SHP77 treated with DMSO at 0.1 percent for 48 hours (cell line): ENCODE measurements at regions not wholly inside any gene's neighbourhood (a gene's known extent, or its start where the extent isn't known, plus 50 kb on each side); places are given as distances from the start of the nearest gene placed in this dataset.
"Not testable (repeated sequence)": the region's sequence is repeated elsewhere in the genome, so short reads cannot be mapped to it uniquely, and the experiment has no call there.

ENCODE experiments used
- DNase-seq: peaks from one replicate; lab custom pipeline; 2025; lab: John Stamatoyannopoulos, UW

- no peak for DNase-seq
These were observed 51.2 kb upstream of the SEC16B start for GRCh38 chr1:178020968-178021640.

DNA sequence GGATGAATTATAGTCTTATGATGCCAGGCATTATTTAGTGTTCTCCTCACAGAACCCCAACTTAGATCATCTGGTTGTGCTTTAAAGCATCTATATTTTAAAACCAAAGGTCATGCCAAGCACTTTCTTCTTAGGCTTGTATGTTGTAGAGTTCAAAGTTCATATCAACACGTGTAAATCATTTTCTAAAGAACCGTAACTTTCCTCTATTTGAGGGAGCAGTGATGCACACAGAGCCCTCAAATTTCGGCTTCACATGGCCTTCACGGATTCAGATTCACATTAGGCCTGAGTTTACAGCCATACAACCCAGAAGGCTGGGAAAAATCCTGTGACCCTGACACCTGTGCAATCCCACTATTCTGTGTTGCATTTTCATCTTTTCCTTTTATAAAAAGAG is 52.1 kb upstream of the SEC16B start:
- DNase-seq: no peak

DNA sequence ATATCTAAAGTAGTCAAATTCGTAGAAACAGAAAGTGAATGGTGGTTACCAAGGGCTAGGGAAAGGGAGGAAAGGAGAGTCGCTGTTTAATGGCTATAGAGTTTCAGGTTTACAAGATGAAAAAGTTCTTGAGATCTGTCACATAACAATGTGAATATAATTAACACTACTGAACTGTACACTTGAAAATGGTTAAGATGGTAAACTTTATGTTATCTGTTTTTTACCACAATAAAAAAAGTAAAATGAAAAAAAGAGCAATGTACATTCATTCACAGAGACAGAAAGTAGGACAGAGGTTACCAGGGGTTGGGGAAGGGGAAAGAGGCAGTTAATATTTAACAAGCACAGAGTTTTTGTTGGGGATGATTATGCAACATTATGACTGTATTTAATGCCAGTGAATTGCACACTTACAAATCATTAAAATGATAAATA is 53.3 kb upstream of the SEC16B start:
- no peak for DNase-seq

GRCh38 chr1:178024504-178024903 is 54.6 kb upstream of the SEC16B start:
- DNase-seq: no peak

- DNase-seq: no peak
These were observed 55.9 kb upstream of the SEC16B start for GRCh38 chr1:178025613-178026356.

DNA sequence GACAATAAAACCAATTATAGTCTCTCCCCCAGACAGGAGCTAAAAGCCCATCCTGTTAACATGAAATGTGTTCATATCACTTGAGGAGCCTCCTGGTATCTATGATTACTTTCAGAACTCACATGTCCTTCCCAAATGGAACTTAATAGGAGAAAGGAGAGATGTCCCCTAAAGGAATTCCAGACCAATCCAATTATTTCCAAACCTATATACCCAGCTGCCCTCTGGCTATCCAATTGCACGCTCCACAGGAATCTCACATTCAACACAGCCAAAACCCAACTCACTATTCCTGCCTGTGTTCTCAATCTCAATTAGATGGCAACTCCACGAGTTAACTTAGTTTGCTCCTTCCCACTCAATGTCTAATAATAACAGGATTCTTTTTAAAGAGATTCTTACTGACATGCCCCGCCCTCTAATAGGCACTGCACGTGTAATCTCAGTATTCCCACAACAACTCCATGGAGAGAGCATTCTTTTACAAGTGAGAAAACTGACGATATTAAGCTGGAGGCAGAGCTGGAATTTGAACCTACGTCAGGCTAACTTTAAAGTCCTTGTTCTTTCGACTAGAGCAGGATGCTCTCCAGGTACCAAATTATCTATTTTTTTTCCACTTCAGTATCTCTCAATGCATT is 59.1 kb upstream of the SEC16B start:
- DNase-seq: no peak

DNA sequence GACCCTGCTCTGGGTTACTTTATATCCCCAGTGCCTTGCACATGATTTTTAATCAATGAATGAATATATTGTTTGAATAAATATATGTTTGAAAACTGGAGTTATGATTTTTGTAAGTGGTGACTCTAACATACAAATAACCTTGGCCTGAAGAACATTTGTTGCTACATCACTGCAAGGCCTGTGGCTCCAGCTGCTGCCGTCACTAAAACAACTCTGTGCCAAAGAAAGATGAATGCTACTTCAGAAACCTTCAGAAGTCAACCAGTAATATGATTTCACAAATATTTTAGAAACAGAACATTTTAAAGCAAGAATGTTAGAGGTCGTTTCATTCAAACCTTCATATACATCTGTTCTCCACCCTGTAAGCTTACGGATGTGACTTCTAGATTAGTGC is 60.6 kb upstream of the SEC16B start:
- no peak for DNase-seq

- DNase-seq: peak; percentile 68
These were observed 62.0 kb upstream of the RASAL2 start for GRCh38 chr1:178031856-178032320.

DNA sequence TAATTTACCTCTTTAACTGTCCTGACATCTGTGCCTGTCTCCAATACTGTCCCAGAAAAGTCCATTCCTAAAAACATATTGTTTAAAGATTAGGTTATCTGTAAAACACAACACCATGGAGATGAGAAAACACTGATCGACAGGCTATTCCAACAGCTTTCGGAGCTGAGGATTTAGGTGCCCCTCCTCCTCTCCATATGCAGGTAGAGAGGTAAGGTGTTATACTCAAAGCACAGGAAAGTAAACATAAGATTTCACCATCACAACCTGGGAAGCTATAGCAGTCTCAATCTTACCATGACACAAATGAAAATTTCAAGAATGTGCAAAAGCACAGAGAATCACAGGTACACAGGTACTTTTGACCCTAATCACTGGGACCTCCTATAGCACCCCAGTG is 60.9 kb upstream of the RASAL2 start:
- no peak for DNase-seq

- DNase-seq: no peak
These were observed 59.2 kb upstream of the RASAL2 start for GRCh38 chr1:178034676-178035075.

GRCh38 chr1:178036090-178036489 is 57.8 kb upstream of the RASAL2 start:
- no peak for DNase-seq

GRCh38 chr1:178037510-178038253 is 56.2 kb upstream of the RASAL2 start:
- no peak for DNase-seq

DNA sequence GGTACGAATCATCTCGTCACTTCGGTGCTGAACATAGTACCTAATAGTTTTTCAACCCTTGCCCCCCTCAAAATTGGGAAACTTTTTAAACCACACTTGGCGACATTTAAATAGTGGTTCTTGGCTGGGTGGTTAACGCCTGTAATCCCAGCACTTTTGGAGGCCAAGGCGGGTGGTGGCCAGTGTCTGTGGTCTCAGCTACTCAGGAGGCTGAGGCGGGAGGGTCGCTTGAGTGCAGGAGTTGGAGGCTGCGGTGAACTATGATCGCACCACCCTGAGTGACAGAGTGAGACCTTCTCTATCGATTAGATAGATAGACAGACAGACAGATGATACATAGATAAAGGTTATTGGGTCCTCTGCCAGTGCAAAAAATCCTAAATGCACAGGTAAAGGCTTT is 55.5 kb upstream of the RASAL2 start:
- DNase-seq: no peak

- DNase-seq: no peak
These were observed 54.0 kb upstream of the RASAL2 start for GRCh38 chr1:178039891-178040290.

DNA sequence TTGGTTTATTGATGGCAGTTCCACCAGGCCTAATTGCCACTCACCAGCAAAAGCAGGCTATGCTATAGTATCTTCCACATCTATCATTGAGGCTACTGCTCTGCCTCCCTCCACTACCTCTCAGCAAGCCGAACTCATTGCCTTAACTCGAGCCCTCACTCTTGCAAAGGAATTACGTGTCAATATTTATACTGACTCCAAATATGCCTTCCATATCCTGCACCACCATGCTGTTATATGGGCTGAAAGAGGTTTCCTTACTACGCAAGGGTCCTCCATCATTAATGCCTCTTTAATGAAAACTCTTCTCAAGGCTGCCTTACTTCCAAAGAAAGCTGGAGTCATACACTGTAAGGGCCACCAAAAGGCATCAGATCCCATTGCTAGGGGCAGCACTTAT is 50.0 kb upstream of the RASAL2 start:
- not testable (repeated sequence) for DNase-seq
